BLaER1 treated with 17β-estradiol and CSF1 and Interleukin-3, amounts not matched to agents 10 nM and 100 nM (cell line): ENCODE measurements at regions not wholly inside any gene's neighbourhood (a gene's known extent, or its start where the extent isn't known, plus 50 kb on each side); places are given as distances from the start of the nearest gene placed in this dataset.

Experiments
- H3K27ac ChIP-seq, 11 experiments: shearing (Covaris generic); formaldehyde crosslinking; 2 replicates each; pipeline ENCODE4 v1.8.1; 2022
- H3K27me3 ChIP-seq, 11 experiments: shearing (Covaris generic); formaldehyde crosslinking; 2 replicates each; pipeline ENCODE4 v1.8.1; 2022
- H3K36me3 ChIP-seq, 11 experiments: shearing (Covaris generic); formaldehyde crosslinking; 2 replicates each; pipeline ENCODE4 v1.8.1; 2022
- H3K4me1 ChIP-seq, 10 experiments: shearing (Covaris generic); formaldehyde crosslinking; 2 replicates each; pipeline ENCODE4 v1.8.1; 2022
- H3K4me2 ChIP-seq, 11 experiments: shearing (Covaris generic); formaldehyde crosslinking; 2 replicates each; pipeline ENCODE4 v1.8.1; 2022
- H3K4me3 ChIP-seq, 10 experiments: shearing (Covaris generic); formaldehyde crosslinking; 2 replicates each; pipeline ENCODE4 v1.8.1; 2022
- H3K9ac ChIP-seq, 11 experiments: shearing (Covaris generic); formaldehyde crosslinking; 2 replicates each; pipeline ENCODE4 v1.8.1; 2022
- H3K9me3 ChIP-seq, 11 experiments: shearing (Covaris generic); formaldehyde crosslinking; replicated peaks in 1 of 11; 2 replicates each; pipeline ENCODE4 v1.8.1; 2022
- H4K20me1 ChIP-seq, 11 experiments: shearing (Covaris generic); formaldehyde crosslinking; 2 replicates each; pipeline ENCODE4 v1.8.1; 2022
- Cebpa-rat ChIP-seq, 11 experiments: shearing (Covaris generic); IDR thresholded peaks; 2 replicates each; pipeline ENCODE4 v1.8.1; 2022

DNA sequence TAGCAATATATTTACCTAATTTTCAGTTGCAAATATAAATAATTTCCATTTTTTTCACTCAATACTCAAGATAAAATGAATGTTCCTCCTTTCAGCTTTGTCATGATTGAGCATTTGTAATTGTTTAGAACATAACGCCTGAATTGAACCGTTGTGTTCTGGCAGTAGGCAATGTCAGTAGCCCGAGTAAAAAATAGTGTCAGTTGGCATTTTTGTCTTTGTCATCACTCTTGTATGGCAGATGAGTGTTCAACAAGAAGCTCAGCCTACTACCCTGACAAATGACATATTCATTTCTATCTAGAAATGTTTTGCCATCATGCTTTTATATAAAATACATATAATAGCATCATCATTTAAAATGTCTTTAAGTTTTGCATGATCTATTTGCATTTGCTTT, 691.4 kb upstream of the NCAM2 start:
- Histone ChIP-seq H3K4me2 (no peak overlapping the region), H4K20me1 (no peaks in the 10 kb centered on the region), H3K36me3 (no peaks in the 10 kb centered on the region), H3K9ac (no peak overlapping the region), H3K4me3 (no peak overlapping the region), H3K27me3 (peaks cover 0 to 7% (median 0%) of the 10 kb centered on the region in 11 experiments; a peak in 1 of 22 replicates), H3K9me3 (no peaks in the 10 kb centered on the region), H3K4me1 (peaks cover 0 to 8% (median 0%) of the 10 kb centered on the region in 10 experiments; a peak in 3 of 20 replicates), H3K27ac (no peak overlapping the region)
- no peak for TF ChIP-seq Cebpa-rat (IDR thresholded peaks at IDR 0.05)

DNA sequence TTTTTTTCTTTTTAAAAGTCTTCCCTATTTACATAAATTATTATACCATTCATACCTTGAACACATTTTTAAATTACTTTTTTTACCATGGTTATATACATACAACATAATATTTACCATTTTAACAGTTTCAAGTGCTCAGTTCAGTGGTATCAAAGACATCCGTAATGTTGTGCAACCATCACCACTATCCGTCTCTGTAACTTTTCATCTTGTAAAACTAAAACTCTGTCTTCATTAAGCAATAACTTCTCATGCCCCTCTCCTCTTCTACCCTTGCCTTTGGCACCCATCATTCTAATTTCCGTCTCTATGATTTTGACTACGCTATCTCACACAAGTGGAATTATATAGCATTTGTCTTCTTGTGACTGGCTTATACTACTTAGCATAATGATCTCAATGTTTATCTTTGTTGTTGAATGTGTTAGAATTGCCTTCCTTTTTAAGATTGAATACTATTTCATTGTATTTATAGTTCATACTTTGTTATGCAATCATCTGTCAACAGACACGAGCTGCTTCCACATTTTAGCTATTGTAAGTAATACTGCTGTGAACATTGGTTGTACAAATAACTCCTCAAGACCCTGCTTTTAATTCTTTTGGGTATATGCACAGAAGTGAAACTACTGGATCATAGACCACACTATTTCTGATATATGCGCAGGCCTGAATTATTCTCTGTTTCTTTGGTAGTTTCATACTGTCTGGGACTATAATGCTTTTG, 689.5 kb upstream of the NCAM2 start:
- Histone ChIP-seq H4K20me1 (no peaks in the 10 kb centered on the region), H3K9ac (no peak overlapping the region), H3K27me3 (0 out of 22 replicates have a peak, but pooled peaks cover 0 to 3% (median 0%) of the 10 kb centered on the region in 11 experiments), H3K4me2 (peak overlapping the region in 3 of 11 experiments; percentile 11 to 44 (median 20); a peak in 3 of 22 replicates), H3K9me3 (no peaks in the 10 kb centered on the region), H3K4me1 (peaks cover 0 to 8% (median 0%) of the 10 kb centered on the region in 10 experiments; a peak in 3 of 20 replicates), H3K36me3 (no peaks in the 10 kb centered on the region), H3K4me3 (no peak overlapping the region), H3K27ac (peak overlapping the region in 2 of 11 experiments; percentile 23 to 37; a peak in 2 of 22 replicates)
- peak in 1 of 11 experiments; percentile 25; a peak in 1 of 22 replicates for TF ChIP-seq Cebpa-rat (IDR thresholded peaks at IDR 0.05)

GRCh38 chr21:20311234-20311787, 686.9 kb upstream of the NCAM2 start:
- no peak overlapping the region for H3K27ac ChIP-seq
- no peaks in the 10 kb centered on the region for H3K27me3 ChIP-seq
- no peak overlapping the region for H3K4me2 ChIP-seq
- H3K9me3 ChIP-seq, result peaks cover 0 to 9% (median 0%) of the 10 kb centered on the region in 11 experiments; a peak in 1 of 22 replicates
- no peak overlapping the region for H3K4me3 ChIP-seq
- no peak overlapping the region for H3K9ac ChIP-seq
- no peak for TF ChIP-seq Cebpa-rat (IDR thresholded peaks at IDR 0.05)
- H4K20me1 ChIP-seq, result no peaks in the 10 kb centered on the region
- no peaks in the 10 kb centered on the region for H3K36me3 ChIP-seq
- peaks cover 0 to 8% (median 0%) of the 10 kb centered on the region in 10 experiments; a peak in 3 of 20 replicates for H3K4me1 ChIP-seq

- H3K27me3 ChIP-seq, result no peaks in the 10 kb centered on the region
- peaks cover 0 to 8% (median 0%) of the 10 kb centered on the region in 10 experiments; a peak in 3 of 20 replicates for H3K4me1 ChIP-seq
- H4K20me1 ChIP-seq, result no peaks in the 10 kb centered on the region
- peak in 1 of 11 experiments; percentile 53; a peak in 1 of 22 replicates for TF ChIP-seq Cebpa-rat (IDR thresholded peaks at IDR 0.05)
- H3K4me2 ChIP-seq, result no peak overlapping the region
- no peak overlapping the region for H3K27ac ChIP-seq
- no peaks in the 10 kb centered on the region for H3K36me3 ChIP-seq
- H3K9me3 ChIP-seq, result peaks cover 0 to 9% (median 0%) of the 10 kb centered on the region in 11 experiments; a peak in 1 of 22 replicates
- no peak overlapping the region for H3K9ac ChIP-seq
- H3K4me3 ChIP-seq, result no peak overlapping the region
These were observed 685.2 kb upstream of the NCAM2 start for GRCh38 chr21:20313013-20313412.

GRCh38 chr21:20315042-20315441, 683.2 kb upstream of the NCAM2 start:
- Histone ChIP-seq H3K4me1 (no peaks in the 10 kb centered on the region), H3K4me2 (no peak overlapping the region), H3K9ac (no peak overlapping the region), H3K9me3 (peaks cover 0 to 9% (median 0%) of the 10 kb centered on the region in 11 experiments; a peak in 1 of 22 replicates), H4K20me1 (no peaks in the 10 kb centered on the region), H3K27ac (no peak overlapping the region), H3K36me3 (no peaks in the 10 kb centered on the region), H3K27me3 (no peaks in the 10 kb centered on the region), H3K4me3 (no peak overlapping the region)
- no peak for TF ChIP-seq Cebpa-rat (IDR thresholded peaks at IDR 0.05)

GRCh38 chr21:20329636-20330035, 668.6 kb upstream of the NCAM2 start:
- H3K4me1 ChIP-seq, result no peaks in the 10 kb centered on the region
- H3K27me3 ChIP-seq, result no peaks in the 10 kb centered on the region
- H3K36me3 ChIP-seq, result no peaks in the 10 kb centered on the region
- no peaks in the 10 kb centered on the region for H4K20me1 ChIP-seq
- no peak overlapping the region for H3K27ac ChIP-seq
- no peaks in the 10 kb centered on the region for H3K9me3 ChIP-seq
- no peak overlapping the region for H3K4me3 ChIP-seq
- no peak overlapping the region for H3K9ac ChIP-seq
- no peak overlapping the region for H3K4me2 ChIP-seq
- TF ChIP-seq Cebpa-rat (IDR thresholded peaks at IDR 0.05), result no peak

DNA sequence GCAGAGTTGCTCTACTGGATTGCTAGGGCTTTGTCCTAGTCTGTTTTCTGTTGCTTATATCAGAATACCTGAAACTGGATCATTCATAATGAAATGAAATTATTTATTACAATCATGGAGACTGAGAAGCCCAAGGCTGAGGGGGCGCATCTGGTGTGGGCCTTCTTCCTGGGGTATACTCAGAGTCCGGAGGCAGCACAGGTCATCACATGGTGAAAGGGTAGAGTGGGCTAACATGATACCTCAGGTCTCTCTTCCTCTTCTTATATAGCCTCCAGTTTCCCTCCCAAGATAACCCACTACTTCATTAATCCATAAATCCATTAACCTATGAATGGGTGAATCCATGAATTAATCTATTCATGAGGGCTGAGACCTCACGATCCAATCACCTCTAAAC, 667.6 kb upstream of the NCAM2 start:
- no peak overlapping the region for H3K27ac ChIP-seq
- no peak overlapping the region for H3K9ac ChIP-seq
- TF ChIP-seq Cebpa-rat (IDR thresholded peaks at IDR 0.05), result no peak
- no peak overlapping the region for H3K4me3 ChIP-seq
- H3K4me2 ChIP-seq, result no peak overlapping the region
- no peaks in the 10 kb centered on the region for H4K20me1 ChIP-seq
- no peaks in the 10 kb centered on the region for H3K4me1 ChIP-seq
- H3K36me3 ChIP-seq, result no peaks in the 10 kb centered on the region
- no peaks in the 10 kb centered on the region for H3K9me3 ChIP-seq
- H3K27me3 ChIP-seq, result no peaks in the 10 kb centered on the region

- TF ChIP-seq Cebpa-rat (IDR thresholded peaks at IDR 0.05), result no peak
- Histone ChIP-seq H3K4me2 (no peak overlapping the region), H3K9ac (no peak overlapping the region), H3K27ac (no peak overlapping the region), H3K27me3 (no peaks in the 10 kb centered on the region), H4K20me1 (no peaks in the 10 kb centered on the region), H3K4me3 (no peak overlapping the region), H3K9me3 (no peaks in the 10 kb centered on the region), H3K4me1 (no peaks in the 10 kb centered on the region), H3K36me3 (no peaks in the 10 kb centered on the region)
These were observed 663.6 kb upstream of the NCAM2 start for GRCh38 chr21:20334585-20334984.

DNA sequence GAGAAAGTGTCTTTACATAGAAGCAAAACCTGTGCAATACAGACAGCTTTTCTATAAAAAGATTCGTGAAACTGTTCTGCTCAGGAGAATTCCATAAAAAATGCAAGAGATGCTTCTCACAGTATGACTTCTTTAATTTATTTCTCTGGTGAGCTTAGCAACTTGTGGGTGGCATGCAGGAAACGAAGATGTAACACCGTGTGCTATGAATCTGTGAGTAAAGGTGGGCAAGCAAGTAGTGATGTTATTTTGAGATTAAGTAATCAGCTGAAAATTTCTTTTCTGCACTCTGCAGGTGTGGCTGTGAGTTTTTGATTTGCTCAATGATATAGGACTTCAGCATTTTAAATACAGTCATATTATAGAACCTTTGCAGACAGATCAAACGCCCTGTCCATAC, 656.8 kb upstream of the NCAM2 start:
- H4K20me1 ChIP-seq, result no peaks in the 10 kb centered on the region
- no peaks in the 10 kb centered on the region for H3K4me1 ChIP-seq
- no peak for TF ChIP-seq Cebpa-rat (IDR thresholded peaks at IDR 0.05)
- H3K9me3 ChIP-seq, result no peaks in the 10 kb centered on the region
- H3K9ac ChIP-seq, result no peak overlapping the region
- H3K27me3 ChIP-seq, result no peaks in the 10 kb centered on the region
- no peak overlapping the region for H3K4me3 ChIP-seq
- H3K4me2 ChIP-seq, result no peak overlapping the region
- H3K36me3 ChIP-seq, result no peaks in the 10 kb centered on the region
- H3K27ac ChIP-seq, result no peak overlapping the region
